Nephron (organoid): ENCODE measurements at regions not wholly inside any gene's neighbourhood (a gene's known extent, or its start where the extent isn't known, plus 50 kb on each side); places are given as distances from the start of the nearest gene placed in this dataset.

Experiments
- H3K27ac Mint-ChIP-seq, 3 experiments: 2 replicates each; pipeline ENCODE4 v1.8.0; 2020; ENCODE audit warnings: mixed read lengths in 3 of 3, mild to moderate bottlenecking in 2 of 3, moderate library complexity in 1 of 3
- H3K27me3 Mint-ChIP-seq: 2 replicates; pipeline ENCODE4 v1.8.0; 2021; ENCODE audit warnings: low read depth, mild to moderate bottlenecking, moderate library complexity, mixed read lengths
- H3K36me3 Mint-ChIP-seq: 2 replicates; pipeline ENCODE4 v1.8.0; 2020; ENCODE audit warnings: low read depth, mixed read lengths
- H3K4me1 Mint-ChIP-seq: 2 replicates; pipeline ENCODE4 v1.8.0; 2020; ENCODE audit warnings: mixed read lengths
- H3K4me3 Mint-ChIP-seq, 3 experiments: 2 replicates each; pipeline ENCODE4 v1.8.0; 2020; ENCODE audit warnings: mild to moderate bottlenecking in 3 of 3, mixed read lengths in 3 of 3, moderate library complexity in 2 of 3
- H3K9me3 Mint-ChIP-seq: 2 replicates; pipeline ENCODE4 v1.8.0; 2020; ENCODE audit warnings: mixed read lengths
- TF ChIP-seq, protein P1 (sequence below), 3 experiments: fragments of 200-600 bp; sonication (generic); IDR thresholded peaks; one replicate each; pipeline ENCODE4 v1.5.0; 2021; ENCODE audit warnings: antibody characterized with exemption in 3 of 3; ENCODE audit not compliant: unreplicated experiment in 3 of 3

DNA sequence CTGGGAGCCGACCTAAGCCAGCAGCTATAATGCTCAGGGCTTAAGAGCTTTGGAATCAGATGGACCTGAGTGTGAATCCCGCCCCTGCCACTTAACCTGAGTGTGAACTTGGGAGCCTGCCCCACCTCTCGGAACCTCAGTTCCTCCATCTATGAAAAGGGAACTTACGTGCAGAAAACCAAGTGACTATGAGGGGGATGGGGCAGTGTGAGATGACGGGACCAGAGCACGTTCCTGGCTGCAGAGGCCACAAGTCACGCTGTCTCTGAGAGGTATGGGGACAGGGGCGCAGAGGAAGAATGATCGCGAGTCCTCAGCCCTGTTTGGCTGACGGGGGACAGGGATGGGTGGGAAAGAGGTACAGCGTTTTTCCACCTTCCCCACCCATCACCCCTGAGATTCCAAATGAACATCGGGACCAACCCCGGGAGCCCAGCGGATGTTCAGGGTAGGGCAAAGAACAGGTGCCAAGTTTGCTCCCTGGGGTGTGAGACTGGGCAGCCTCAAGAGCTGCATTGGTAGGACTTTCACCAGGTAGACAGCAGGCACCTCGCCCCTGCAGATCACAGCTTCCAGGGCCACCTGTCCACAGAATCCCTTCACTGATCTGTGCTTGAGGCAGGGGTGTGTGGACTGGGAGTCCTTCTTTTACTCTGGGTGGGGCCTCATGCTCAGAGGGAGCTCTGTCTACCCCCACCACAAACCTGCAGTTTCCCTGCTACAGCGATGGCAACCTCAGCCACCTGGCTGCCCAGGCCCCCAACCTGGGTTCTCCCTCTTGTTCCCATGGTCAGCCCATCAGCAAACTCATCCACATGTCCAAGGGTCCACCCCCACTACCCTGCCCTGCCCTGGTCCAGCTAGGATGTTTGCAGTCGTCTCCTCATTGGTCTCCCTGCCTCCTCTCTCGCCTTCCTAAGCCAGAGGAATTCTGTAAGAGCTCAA is 85.8 kb downstream of the CEBPB start:
- Mint-ChIP-seq H3K9me3 (no peaks in the 10 kb centered on the region), H3K27ac (no peak overlapping the region), H3K27me3 (peaks cover 8% of the 10 kb centered on the region), H3K4me1 (peaks cover 9% of the 10 kb centered on the region), H3K4me3 (no peak overlapping the region), H3K36me3 (no peaks in the 10 kb centered on the region)
- TF ChIP-seq, protein P1, sequence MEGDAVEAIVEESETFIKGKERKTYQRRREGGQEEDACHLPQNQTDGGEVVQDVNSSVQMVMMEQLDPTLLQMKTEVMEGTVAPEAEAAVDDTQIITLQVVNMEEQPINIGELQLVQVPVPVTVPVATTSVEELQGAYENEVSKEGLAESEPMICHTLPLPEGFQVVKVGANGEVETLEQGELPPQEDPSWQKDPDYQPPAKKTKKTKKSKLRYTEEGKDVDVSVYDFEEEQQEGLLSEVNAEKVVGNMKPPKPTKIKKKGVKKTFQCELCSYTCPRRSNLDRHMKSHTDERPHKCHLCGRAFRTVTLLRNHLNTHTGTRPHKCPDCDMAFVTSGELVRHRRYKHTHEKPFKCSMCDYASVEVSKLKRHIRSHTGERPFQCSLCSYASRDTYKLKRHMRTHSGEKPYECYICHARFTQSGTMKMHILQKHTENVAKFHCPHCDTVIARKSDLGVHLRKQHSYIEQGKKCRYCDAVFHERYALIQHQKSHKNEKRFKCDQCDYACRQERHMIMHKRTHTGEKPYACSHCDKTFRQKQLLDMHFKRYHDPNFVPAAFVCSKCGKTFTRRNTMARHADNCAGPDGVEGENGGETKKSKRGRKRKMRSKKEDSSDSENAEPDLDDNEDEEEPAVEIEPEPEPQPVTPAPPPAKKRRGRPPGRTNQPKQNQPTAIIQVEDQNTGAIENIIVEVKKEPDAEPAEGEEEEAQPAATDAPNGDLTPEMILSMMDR (IDR thresholded peaks at IDR 0.05; ENCODE audit: unreplicated experiment in 3 of 3), result no peak

DNA sequence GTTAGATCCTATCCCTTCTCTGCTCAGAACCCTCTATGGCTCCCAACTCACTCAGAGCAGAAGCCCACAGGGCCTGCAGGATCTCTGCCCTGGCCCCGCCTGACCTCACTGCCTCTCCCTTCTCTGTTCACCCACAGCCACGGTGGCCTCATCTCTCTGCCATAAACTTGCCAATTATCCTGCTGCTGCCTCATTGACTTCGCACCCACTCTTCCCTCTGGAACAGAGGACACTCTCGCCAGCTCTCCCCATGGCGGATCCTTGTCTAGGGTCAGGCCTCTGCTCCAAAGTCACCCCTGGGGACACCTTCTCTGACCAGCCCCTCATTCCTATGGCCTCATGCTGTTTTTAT is 86.4 kb downstream of the CEBPB start:
- Mint-ChIP-seq H3K27me3 (peaks cover 8% of the 10 kb centered on the region), H3K4me1 (peaks cover 9% of the 10 kb centered on the region), H3K4me3 (no peak overlapping the region), H3K27ac (no peak overlapping the region), H3K9me3 (no peaks in the 10 kb centered on the region), H3K36me3 (no peaks in the 10 kb centered on the region)
- TF ChIP-seq, protein P1 (IDR thresholded peaks at IDR 0.05; ENCODE audit: unreplicated experiment in 3 of 3), result no peak

DNA sequence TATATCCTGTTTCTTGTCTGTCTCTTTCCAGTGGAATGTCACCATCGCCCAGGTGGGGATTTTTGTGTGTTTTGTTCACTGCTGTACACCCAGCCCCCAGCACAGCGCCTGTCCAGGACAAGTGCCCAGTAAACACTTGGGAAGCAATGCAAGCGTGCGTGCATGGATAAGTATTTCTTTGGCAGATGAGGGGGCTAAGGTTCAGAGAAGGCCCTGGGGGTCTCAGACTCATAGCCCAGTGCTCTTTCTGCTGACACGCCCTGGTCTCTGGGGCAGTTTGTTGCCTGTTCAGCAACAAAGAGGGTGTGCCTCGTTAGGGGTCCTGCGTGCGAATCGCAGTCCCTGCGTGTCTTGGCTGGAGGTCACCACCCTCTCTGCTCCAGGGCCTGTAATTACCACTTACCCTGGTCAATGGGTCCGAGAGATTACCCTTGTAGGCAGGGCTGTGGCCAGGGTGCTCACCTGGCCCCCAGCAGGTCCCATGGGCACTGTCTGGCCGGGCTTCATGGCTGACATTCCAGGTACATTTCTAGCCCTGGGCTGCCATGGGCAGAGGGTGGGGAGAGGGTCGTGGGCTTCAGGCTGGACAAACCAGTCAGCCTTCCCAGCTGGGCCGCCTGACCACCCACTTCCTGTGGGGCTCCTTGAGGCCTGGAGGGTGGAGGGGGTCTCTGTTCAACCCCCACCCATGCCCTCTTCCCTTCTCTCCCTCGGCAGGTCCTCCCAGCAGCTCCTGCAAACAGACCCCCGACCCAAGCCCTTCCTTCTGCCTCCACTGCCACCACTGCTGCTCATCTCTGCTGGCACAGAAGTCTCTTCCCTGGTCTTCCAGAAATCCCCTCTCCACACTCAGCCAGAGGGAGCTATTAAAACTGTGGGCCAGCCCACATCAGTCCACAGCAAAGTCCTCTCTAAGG is 87.1 kb downstream of the CEBPB start:
- H3K36me3 Mint-ChIP-seq, result no peaks in the 10 kb centered on the region
- H3K4me3 Mint-ChIP-seq, result peak overlapping the region in 1 of 3 experiments; percentile 24
- H3K27me3 Mint-ChIP-seq, result peaks cover 10% of the 10 kb centered on the region
- TF ChIP-seq, protein P1 (IDR thresholded peaks at IDR 0.05; ENCODE audit: unreplicated experiment in 3 of 3), result no peak
- H3K4me1 Mint-ChIP-seq, result peaks cover 9% of the 10 kb centered on the region
- H3K27ac Mint-ChIP-seq, result peak overlapping the region; percentile 15 to 19 (median 16)
- H3K9me3 Mint-ChIP-seq, result no peaks in the 10 kb centered on the region

DNA sequence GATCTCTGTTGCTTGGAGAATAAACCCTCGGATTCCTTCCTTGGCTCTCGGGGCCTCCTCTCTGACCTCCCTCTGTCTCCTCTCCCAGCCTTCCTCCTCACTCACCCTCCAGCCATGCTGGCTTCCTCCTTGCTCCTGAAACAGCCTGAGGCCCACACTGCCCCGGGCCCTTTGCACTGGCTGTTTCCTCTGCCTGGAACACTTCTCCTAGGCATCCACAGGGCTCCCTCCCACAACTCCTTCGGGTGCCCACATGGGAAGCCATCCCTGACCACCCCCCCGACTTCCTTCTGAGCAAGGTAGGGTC is 87.7 kb downstream of the CEBPB start:
- H3K4me3 Mint-ChIP-seq, result peak overlapping the region in 1 of 3 experiments; percentile 24
- H3K9me3 Mint-ChIP-seq, result no peaks in the 10 kb centered on the region
- H3K4me1 Mint-ChIP-seq, result peaks cover 13% of the 10 kb centered on the region
- no peaks in the 10 kb centered on the region for H3K36me3 Mint-ChIP-seq
- TF ChIP-seq, protein P1 (IDR thresholded peaks at IDR 0.05; ENCODE audit: unreplicated experiment in 3 of 3), result no peak
- H3K27ac Mint-ChIP-seq, result peak overlapping the region; percentile 15 to 19 (median 16)
- peaks cover 14% of the 10 kb centered on the region for H3K27me3 Mint-ChIP-seq

DNA sequence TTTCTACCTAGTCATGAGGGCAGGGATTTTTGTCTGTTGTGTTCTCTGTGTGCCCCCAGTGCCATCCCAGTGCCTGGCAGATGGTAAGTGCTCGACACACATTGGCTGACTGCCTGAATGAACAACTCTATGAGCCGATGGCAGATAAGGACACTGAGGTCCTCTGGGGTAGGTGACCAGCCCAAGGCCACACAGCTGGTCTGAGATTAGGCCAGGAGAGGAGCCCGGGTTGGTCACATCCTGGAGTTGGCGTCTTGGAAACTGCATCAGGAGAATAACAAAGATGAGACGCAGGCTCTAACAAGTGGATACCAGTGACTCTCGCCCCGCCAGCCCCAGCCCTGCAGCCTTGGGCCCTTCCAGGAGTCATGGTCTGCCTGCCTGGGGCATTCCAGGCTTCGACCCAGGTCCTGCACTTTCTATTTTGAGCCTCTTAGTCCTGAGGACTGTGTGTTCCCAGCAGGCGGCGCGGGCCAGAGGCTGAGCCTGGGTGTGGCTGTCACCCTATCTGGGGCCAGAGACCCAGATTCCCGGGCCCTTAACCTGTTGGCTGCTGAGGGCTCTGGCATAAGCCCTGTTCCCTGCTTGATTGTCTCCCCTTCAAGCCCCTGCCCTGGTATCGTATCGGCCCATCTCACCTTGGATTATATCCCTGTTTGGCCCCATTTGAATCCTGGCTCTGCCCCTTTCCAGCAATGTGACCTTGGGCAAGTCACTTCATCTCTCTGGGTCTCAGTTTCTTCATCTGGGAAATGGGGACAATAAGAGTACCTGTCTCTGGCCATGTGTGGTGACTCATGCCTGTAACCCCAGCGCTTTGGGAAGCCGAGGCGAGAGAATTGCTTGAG is 88.3 kb downstream of the CEBPB start:
- Mint-ChIP-seq H3K4me3 (no peak overlapping the region), H3K27me3 (peaks cover 14% of the 10 kb centered on the region), H3K27ac (peak overlapping the region in 1 of 3 experiments; percentile 15), H3K9me3 (no peaks in the 10 kb centered on the region), H3K4me1 (peaks cover 13% of the 10 kb centered on the region), H3K36me3 (no peaks in the 10 kb centered on the region)
- TF ChIP-seq, protein P1 (IDR thresholded peaks at IDR 0.05; ENCODE audit: unreplicated experiment in 3 of 3), result no peak
